ENCODE measurements at regions not wholly inside any gene's neighbourhood (a gene's known extent, or its start where the extent isn't known, plus 50 kb on each side); places are given as distances from the start of the nearest gene placed in this dataset.
"Not testable (repeated sequence)": the region's sequence is repeated elsewhere in the genome, so short reads cannot be mapped to it uniquely, and the experiment has no call there.

GRCh38 chr21:14058566-14058965, 152.2 kb downstream of the LIPI start:
- DNase-seq = no peak

GRCh38 chr21:14057841-14058481, 152.8 kb downstream of the LIPI start:
- not testable (repeated sequence) for DNase-seq

GRCh38 chr21:14057313-14057712, 153.4 kb downstream of the LIPI start:
- no peak for DNase-seq

- DNase-seq = no peak
These were observed 154.0 kb downstream of the LIPI start for GRCh38 chr21:14056771-14057191.

- DNase-seq = not testable (repeated sequence)
These were observed 154.8 kb downstream of the LIPI start for GRCh38 chr21:14055746-14056515.

- no peak for DNase-seq
These were observed 156.1 kb downstream of the LIPI start for GRCh38 chr21:14054682-14055081.

GRCh38 chr21:14050121-14050520, 160.6 kb downstream of the LIPI start:
- DNase-seq = no peak

GRCh38 chr21:14046401-14046800, 164.4 kb downstream of the LIPI start:
- no peak for DNase-seq

GRCh38 chr21:14040386-14040785, 170.4 kb downstream of the LIPI start:
- DNase-seq = no peak

- not testable (repeated sequence) for DNase-seq
These were observed 182.1 kb downstream of the LIPI start for GRCh38 chr21:14028619-14029018.

GRCh38 chr21:14027235-14027869, 183.4 kb downstream of the LIPI start:
- peak; percentile 71 for DNase-seq

- DNase-seq = not testable (repeated sequence)
These were observed 190.6 kb downstream of the LIPI start for GRCh38 chr21:14020108-14020507.

- not testable (repeated sequence) for DNase-seq
These were observed 194.9 kb downstream of the LIPI start for GRCh38 chr21:14015841-14016240.

- not testable (repeated sequence) for DNase-seq
These were observed 196.9 kb downstream of the LIPI start for GRCh38 chr21:14013623-14014498.

GRCh38 chr21:14013056-14013603, 197.6 kb downstream of the LIPI start:
- DNase-seq = no peak

- DNase-seq = no peak
These were observed 198.3 kb downstream of the LIPI start for GRCh38 chr21:14012409-14012808.

GRCh38 chr21:14011751-14012150, 199.0 kb downstream of the LIPI start:
- not testable (repeated sequence) for DNase-seq

- DNase-seq = not testable (repeated sequence)
These were observed 199.6 kb downstream of the LIPI start for GRCh38 chr21:14011149-14011548.

GRCh38 chr21:14010729-14011128, 200.0 kb downstream of the LIPI start:
- DNase-seq = no peak

- DNase-seq = not testable (repeated sequence)
These were observed 200.8 kb downstream of the LIPI start for GRCh38 chr21:14009990-14010389.

- not testable (repeated sequence) for DNase-seq
These were observed 201.3 kb downstream of the LIPI start for GRCh38 chr21:14009238-14009981.

GRCh38 chr21:14008436-14008835, 202.3 kb downstream of the LIPI start:
- DNase-seq = not testable (repeated sequence)

All from activated CD4-positive, alpha-beta T cell treated with anti-CD3 and anti-CD28 coated beads for 1 hour (primary cell).